ENCODE measurements at regions not wholly inside any gene's neighbourhood (a gene's known extent, or its start where the extent isn't known, plus 50 kb on each side); places are given as distances from the start of the nearest gene placed in this dataset.
"Not testable (repeated sequence)": the region's sequence is repeated elsewhere in the genome, so short reads cannot be mapped to it uniquely, and the experiment has no call there.

DNA sequence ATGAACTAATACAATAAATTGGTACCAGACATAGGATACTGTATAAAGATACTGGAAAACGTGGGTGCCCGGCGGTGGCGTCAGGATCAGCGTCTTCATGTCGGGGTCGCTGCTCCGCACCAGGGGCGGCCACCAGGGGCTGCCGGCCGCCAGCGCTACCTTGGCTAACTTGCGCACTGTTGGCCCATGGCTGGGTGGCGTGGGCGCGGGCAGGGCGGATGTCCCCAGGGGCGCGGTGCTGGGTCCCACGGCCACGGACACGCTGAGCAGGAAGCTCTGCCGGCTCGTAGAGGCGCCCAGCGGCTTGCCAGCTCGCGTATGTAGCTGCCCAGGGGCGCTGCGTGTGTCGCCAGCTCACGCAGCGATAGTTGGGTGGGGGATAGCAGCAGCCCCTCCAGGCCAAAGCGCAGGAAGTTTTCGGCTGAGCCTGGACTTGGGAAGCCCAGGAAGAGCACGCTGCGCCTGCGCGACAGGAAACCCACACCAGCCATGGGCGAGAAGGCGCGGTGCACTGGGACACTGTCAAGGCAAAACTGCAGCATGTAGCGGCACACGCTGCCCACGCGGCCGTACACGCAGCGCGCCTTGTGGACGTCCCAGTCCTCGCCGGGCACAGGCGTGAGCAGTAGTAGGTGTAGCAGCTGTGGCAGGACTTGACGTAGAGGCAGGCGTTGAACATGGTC is 299.9 kb downstream of the CCDC74A start:
- DNase-seq (ENCODE audit: low spot score), result no peak

DNA sequence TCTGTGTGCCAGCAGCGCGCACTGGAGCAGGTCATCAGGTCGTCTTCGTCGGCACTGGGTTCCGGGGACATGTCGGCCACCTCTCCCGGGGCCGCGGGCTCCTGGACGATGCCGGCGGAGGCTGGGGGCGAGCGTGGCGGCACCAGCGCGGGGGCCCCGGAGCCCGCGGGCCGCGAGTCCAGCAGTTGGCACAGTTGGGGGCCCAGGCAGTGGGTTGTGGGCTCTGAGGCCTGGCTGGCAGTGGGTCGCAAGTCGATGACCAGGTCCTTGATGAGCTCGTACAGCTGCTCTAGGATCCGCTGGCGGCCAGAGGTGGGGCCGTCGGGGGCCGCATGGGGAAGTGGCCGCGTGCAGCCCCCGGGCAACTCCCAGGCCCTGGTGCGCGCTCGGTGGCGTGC is 300.5 kb downstream of the CCDC74A start:
- no peak for DNase-seq (ENCODE audit: low spot score)

DNA sequence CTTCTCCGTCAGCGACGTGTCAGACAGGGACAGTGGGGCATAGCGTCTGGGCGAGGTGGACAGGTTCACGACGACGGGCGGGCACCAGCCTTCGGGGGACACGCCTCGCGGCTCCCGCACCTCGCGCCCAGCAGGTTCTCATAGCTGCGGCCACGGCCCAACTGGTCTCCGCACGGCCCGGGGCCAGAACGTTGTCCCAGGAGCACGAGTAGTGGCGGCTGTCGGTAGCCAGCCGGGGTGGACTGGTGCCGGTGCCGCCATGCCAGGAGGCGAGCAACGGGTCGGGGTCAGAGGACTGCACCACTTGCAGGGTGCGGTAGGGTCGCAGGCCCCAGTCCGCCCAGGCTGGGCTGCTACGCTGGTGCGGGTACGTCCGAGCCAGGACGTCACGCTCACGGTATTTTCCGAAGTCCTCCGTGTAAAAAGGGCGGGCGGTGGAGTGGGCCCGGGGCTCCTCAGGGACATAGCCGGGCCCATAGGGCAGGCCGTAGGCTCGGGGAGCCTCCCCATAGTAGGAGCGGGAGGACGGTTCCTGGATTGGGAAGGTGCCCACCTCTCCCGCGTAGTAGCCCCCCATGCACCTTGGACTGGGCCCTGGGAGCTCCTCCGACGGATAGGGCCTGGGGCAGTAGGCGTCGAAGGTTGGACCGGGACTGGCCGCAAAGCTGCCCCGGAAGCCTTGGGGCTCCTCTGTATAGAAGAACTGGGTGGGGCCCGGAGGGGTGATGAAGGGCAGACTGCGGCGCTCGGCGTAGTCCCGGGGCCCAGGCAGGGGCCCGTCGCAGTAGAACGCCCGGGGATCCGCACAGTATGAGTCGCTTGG is 301.2 kb downstream of the CCDC74A start:
- not testable (repeated sequence) for DNase-seq (ENCODE audit: low spot score)

DNA sequence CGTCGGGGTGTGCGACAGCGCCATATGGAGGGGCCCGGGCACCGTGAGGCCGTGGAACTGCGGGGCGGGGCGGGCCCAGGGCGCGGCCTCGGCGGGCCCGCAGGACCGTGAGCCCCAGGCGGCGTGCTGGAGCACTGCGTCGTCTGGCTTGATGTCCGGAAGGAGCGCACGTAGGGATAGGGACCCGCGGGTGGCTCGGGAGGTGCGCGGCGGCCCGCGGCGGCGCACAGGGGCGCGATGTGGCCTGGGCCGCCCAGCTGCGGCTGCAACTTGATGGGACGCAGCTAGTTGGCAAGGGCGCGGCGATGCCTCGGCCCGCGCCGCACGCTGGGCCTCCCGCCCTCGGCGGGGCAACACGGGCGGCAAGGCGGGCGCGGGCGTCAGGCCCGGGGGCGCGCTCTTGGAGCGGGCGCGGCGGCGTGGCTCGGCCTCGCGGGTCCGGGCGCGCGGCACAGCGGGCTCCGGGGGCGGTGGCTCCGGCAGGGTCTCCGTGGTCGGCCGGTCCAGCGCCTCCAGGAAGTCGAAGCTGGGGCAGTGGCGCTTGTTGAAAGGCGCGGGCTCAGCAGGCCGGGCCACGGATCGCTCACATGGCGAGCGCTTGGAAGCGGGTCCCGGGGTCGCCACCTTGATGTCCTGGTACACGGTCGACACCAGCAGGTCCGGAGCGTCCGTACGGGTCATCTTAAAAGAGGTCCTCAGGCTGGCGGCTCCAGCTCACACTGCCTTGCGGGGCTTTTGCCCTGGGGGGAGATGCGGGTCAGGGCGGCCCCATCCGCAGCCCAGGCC is 302.0 kb downstream of the CCDC74A start:
- DNase-seq (ENCODE audit: low spot score), result not testable (repeated sequence)

DNA sequence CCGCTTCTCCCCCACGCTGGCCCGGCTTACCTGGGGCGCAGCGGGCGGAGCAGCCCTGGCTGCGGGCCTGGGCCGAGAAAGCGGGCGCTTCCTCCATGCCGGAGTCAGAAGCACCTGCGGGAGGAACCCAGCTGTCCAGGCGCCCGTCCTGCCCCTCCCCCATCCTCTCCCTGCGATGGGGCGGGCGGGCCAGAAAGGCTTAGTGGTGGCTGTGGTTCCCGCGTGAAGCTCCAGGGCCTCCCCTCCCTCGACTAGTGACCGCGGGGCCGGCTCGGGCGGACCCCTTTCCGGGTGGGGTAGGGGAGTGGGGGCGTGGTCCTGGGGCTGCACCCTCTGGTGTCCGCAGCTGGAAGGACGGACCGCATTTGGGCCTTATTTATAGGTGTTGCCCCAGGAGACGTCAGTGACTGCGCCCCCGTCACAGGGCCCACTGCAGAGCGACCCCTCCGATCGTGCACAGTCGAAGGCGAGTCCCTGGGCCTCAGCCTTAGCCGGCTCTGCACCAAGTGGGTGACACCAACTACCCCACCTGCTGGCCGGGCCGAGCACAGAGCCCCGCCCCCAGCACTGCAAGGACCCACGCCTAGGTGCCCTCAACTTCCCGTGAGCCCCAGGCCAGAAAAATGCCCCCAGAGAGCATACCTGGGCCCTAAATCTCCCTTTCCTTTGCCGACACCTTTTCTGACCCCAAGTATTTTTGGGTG is 302.7 kb downstream of the CCDC74A start:
- DNase-seq (ENCODE audit: low spot score), result not testable (repeated sequence)

DNA sequence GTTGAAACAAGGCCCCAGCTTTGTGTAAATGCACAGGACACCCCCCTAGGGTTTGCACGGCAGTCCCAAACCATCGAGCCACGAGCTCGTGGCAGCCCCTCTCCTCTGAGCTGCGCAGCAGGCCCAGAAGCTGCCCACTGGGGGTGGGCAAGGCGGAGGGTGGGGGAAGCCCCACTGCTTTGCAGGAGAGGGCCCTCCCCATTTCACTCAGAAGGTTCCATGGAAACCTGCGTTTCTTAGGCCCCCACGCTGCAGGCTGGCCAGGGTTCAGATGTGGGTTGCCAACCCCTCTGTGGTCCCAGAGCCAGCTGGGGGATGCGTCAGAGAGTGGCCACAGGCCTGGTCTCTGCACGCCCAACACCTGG is 303.2 kb downstream of the CCDC74A start:
- not testable (repeated sequence) for DNase-seq (ENCODE audit: low spot score)

DNA sequence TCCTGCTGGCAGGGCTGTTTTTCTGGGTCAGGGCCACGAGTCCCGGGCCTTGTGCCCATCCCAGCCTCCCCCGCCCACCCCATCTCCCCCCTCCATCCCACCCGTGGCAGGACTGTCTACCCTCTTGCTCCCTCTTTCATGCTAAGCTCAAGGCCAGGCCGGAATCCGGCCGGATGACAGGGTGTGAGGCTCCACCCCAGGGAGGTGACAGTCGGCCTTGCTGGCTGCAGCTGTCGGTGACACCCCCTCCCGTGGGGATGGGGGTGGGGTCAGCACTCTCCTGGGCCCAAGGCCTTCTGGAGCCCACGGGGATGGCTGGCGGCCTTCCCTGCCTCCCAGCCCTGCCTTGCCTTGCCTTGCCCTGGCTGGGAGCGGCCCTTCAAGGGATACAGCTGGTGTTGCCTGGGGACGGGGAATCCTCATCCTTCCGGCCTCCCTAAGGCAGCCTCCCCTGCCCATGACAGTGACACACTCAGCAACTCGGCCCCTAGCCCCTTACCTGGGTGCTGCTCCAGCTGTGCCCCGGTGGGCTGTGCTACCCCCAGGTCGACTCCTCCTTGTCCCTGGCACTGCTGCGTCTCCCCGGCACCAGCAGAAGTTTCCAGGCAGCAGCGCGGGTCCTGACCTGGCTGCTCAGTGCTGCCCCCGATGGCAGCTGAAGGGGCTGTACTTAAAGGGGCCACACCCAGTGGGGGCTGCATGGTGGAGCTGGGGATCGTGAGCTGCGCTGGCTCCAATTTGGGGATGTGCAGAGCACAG is 303.9 kb downstream of the CCDC74A start:
- peak; percentile 16 for DNase-seq (ENCODE audit: low spot score)

DNA sequence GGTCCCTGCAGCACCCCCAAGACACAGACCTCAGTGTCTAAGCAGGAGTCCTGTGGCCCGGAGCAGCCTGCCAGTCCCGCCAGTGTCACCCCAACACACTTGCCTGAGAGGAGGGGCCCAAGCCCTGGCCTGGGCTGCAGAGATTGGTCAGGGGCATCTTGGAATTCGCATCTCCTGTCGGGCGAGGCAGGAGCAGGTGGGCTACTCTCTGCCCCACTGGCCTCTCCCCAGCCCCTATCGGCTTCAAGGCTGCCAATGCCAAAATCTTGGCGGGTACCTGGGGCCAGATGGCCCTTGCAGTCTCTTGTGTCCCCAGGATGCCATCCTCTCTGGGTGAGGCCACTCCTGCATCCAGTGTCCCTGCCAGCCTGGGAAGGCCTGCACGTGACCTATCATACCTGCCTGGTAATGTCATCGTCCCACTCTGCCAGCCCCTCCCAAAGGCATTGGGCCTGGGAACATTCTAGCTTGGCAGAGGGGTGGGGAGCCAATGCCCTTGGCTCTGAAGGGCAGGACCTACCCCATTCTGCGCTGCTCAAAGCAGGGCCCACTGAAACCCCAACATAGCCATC is 304.6 kb downstream of the CCDC74A start:
- DNase-seq (ENCODE audit: low spot score), result not testable (repeated sequence)

DNA sequence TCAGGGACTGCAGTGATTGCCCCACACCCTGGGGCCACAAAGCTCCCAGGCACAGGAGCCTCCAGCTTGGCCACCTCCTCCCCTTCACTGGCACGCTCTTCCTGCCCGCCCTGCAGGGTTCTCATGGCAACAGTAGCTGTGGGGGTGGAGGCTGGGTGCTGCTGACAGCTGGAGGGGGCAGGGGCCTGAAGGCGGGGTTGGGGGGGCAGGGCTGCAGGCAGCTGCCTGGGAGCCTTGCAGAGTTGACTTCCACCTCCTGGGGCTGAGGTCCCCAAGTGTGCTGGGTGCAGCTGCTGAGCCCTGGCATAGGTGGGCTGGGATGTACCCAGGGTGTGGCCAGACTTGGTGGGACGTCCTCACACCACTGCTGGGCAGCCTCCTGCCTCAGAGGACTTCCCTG is 305.2 kb downstream of the CCDC74A start:
- DNase-seq (ENCODE audit: low spot score), result not testable (repeated sequence)

DNA sequence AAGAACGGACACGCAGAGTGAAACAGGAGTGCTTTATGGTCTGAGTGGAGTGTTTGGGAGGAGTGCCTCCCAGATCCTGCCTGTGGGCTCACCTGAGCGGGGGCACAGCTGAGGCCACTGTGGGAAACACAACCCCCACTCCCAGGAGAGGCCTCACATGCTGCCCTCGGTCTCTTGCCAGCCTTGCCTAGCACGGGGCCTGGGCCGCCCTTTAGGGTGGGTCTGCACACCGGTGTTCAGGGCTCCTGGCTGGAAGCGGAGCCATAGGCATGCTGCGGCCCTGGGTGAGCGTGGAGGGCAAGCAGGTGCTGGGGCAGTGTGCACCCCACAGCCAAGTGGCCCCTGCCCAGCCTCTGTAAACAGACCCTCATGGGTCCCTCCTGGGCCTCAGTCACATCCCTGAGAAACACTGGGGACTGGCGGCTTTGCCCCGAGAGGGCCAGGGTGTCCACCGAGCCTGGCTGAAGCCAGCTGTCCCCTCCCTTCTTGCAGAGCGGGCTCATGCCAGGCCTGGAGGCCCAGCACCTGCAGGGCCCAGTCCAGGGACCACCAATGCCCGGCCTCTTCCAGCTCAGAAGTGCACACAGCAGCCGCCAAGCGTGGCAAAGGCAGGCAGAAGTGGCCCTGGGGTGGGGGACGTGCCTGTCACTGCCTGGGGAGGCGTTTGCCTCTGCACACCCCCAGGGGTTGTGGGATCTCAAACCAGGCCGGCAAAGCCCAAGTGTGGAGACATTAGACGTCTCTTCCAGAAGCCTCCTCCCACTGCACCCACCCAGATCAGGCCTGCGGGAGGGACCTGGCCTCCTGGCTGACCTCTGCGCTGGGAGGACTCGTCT is 305.9 kb downstream of the CCDC74A start:
- DNase-seq (ENCODE audit: low spot score), result not testable (repeated sequence)

DNA sequence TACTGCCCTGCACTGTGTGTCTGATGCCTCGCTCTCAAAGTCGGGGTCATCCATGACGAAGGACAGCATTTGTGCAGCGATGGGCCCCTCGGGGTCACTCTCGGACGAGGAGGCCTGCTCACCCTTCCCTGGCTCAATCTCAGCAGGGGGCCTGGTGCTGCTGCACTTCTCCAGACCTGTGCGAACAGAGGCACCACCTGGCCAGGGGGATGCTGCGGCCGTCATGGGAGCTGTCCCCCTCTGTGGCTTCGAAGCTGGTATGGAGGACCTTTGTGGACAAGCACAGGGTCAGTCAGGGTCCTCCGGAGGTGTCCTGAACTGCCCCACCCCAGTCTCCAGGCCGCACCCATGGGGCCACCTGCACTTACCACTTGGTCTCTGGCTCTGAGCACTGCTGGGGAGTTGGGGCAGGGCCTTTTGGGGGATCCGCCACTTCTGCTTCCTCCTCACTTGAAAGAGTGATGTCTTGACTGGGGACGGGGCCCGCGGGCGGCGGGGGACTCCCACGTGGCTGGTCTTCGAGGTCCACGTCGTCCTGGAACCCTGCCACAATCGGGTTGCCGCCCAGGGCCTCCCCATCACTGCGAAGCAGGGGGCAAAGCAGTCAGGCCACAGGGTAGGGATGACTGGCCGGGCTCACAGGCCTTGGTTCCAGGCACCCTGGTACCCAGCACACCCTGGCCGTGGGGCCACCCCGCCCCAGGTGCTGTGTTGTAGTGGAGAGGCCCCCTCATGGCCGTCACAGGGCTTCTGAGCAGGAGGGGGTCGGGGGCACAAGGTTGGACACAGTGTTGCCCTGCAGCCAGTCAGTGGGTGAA is 306.7 kb downstream of the CCDC74A start:
- not testable (repeated sequence) for DNase-seq (ENCODE audit: low spot score)

DNA sequence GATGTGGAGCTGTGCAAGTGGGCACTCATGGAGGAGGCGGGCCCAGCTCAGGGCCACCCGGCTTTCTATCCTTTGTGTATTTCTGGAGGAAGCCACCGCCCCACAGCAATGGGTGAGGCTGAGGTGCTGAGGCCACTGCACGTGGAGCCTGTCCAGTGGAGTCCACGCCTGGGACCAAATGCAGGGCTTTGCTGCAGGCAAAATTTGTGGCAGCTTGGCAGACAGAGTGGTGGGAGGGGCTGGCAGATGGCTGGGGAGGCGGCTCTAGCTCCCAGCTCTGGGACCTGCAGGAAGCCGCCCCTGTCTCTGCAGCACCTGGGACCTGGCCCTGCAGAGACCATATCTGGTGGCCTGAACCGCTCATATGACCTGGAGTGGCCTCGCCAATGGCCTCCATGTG is 307.3 kb downstream of the CCDC74A start:
- not testable (repeated sequence) for DNase-seq (ENCODE audit: low spot score)

DNA sequence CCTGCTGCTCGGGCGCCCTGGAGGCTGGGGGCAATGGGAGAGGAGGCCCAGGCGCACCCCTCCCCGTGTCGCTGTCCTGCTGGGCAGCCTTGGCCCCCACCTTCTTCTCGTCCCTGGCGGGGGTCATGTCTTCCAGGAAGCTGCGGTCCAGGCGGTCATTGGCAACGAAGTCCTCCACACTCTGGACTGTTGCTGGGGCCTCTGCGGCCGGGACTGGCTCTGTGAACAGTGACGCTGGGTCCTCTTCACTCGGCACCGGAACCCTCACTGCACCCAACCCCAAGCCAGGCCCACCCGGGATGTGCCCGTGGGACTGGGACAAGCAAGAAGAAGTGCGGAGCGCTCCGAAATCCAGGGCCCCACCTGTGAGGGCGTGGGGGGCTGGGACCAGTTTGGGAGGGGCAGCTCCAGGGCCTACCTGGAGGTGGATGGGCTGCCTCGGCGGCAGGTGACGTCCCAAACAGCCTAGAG is 308.0 kb downstream of the CCDC74A start:
- DNase-seq (ENCODE audit: low spot score), result no peak

DNA sequence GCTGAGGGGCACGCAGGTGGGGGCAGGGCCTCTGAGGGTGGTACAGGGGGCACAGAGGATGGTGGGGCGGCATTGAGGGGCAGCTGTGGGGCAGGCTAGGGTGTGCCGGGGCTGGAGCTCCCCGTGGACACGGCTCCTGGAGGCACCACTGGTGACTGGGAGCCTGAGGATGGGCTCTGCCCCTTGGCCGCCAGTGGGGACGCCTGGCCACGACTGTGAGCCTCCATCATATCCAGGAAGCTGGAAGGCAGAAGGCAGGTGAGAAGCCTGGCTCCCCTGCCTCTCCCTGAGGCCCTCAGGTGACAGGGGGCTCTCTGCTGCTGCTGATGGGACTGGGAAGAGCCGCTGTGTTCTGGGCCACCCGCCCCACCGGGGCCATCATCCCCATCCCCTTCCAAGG is 308.4 kb downstream of the CCDC74A start:
- not testable (repeated sequence) for DNase-seq (ENCODE audit: low spot score)

DNA sequence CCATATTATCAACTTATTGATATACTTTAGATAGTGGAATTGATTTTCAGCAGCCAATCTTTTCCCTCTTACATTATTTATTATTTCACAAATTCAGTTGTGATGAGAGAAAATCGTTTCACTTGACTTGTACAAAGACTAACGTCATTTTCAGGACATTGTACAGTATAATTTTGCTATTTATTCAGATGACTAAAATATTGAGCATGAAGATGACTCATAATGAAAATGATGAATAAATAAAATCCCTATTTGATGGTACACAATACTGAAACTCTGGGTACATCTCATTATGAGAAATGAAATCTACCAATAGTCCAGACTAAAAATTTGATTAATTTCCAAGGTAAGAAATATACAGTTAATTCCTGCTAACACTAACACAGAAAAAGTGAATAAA is 316.4 kb downstream of the CCDC74A start:
- DNase-seq (ENCODE audit: low spot score), result not testable (repeated sequence)

DNA sequence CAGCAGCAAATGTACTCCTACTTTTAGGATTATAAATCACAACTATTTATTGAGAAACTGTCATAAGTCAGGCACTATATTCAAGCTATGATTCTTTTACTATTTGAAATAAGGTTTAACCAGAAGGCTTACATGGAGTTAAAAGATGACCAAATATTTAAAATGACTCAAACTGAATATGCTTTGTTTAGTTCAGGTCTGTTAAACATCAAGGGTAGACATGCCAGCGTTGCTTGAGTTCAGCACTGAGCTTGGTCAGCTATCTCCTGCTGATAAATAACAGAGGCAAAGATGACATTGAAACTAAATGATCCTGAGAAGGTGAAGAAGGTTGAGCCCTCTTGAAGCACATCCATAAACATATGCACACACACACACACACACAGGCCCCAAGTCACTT is 305.6 kb downstream of the ANKRD30BL start:
- DNase-seq (ENCODE audit: low spot score), result not testable (repeated sequence)

DNA sequence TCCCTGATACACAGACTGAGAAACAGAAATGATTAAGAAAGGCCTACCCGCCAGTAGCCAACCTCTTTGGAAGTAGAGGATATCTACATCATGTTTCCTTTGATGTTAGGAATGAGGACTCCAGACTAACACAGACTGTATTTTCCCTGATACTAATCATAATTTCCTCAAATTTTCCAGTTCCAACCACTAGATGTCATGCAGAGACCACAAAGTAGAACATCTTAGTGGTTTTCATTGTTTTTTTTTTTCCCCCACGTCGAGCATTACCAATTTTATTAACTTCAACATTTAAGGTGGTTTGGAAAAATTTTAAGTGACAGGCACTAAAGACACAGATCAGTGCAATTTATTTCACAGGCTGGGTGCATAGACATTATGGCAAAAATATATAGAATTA is 303.6 kb downstream of the ANKRD30BL start:
- DNase-seq (ENCODE audit: low spot score), result not testable (repeated sequence)
